Pons (tissue), 1 donor: ENCODE measurements at regions not wholly inside any gene's neighbourhood (a gene's known extent, or its start where the extent isn't known, plus 50 kb on each side); places are given as distances from the start of the nearest gene placed in this dataset.
"Not testable (repeated sequence)": the region's sequence is repeated elsewhere in the genome, so short reads cannot be mapped to it uniquely, and the experiment has no call there.

Experiments
- DNase-seq: peaks from one replicate; pipeline ENCODE4 v3.0.0-alpha.2; 2016; ENCODE audit warnings: low spot score

DNA sequence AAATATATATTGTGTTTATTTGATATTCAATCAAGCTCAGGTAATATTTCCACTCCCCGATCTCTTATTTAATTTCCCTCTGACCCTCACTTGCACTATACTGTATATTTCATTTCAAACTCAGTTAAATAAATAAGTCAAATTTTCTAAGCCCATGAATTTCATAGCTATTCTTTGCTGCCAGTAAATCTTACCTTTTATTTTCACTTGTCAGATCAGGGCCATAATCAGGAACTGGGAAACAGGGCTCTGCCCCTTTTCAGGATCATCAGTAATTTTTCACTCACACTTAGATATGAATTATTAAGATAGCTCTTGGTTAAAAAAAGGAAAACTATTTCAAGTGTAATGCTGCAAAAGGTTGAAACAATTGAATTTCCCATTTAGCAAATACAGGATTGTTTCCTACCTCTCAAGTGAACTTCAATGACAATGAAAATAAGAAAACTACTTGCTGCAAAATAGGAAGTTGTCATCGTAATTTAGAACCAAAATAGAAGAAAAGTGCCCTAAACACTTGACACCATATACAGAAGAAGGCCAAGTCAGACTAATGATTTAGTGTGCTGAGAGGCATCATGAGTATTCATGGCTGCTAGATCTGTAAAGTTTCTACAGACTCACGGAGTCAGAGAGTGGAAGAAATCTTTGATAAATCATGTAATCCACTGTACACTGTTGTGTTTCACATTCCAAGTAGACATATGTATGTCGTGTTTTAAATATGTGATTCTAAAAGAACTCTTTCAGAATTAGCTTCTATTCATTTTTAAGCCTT lies 316.8 kb upstream of the CNTN5 start:
- DNase-seq: no peak

DNA sequence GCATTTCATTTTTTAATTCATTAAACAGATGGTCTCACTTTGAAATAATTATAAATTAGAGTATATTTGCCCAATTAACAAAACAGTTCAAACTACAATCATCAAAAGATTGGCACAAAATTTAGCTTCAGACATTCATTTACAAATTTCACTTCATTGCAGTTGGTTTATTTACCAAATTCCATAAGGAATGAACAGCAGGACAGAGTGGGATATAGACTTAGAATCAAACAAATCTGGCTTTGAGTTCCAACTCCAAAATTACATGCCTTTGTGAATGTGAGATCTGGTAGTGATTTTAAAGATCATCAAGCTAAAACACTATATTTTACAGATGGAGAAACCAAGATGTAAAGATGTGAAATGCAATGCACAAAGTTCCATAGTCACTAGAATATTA lies 310.7 kb upstream of the CNTN5 start:
- DNase-seq: no peak

- no peak for DNase-seq
These were observed 309.8 kb upstream of the CNTN5 start for GRCh38 chr11:98710986-98711385.

DNA sequence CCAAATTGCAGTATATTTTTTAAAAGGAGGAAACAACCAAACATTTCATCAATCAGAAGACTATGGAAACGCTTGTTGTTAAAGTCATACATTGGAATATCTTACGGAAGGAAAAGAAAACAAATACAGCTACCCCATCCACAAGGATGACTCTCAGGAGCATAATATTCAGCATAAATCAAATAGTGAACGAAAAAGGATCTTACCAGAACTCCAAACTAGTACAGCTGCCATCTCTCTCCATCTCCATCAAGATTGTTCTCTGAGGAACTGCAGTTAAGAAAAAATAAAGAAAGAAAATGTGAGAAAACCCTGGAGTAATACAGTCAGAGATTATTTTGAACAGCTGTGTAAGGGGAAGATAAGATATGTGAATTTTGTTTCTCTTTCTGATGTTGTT lies 299.8 kb upstream of the CNTN5 start:
- DNase-seq: no peak

DNA sequence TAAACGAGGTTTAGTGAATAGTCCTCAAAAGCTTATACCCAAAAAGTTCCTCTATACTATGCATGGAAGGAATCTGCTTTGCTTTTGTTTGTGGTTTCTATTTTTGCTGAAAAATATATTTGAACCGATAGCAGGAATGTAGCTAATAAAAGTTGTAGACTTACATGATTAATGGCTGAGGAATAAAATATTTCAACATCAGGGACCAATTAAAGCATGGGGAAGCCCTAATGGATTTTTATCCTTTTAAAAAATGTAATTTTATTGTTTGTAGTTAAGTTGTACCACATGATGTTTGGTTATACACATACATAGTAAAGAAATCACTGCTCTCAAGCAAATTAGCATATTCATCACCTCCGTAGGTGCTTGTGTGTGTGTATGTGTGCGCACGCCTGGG lies 295.3 kb upstream of the CNTN5 start:
- DNase-seq: no peak

DNA sequence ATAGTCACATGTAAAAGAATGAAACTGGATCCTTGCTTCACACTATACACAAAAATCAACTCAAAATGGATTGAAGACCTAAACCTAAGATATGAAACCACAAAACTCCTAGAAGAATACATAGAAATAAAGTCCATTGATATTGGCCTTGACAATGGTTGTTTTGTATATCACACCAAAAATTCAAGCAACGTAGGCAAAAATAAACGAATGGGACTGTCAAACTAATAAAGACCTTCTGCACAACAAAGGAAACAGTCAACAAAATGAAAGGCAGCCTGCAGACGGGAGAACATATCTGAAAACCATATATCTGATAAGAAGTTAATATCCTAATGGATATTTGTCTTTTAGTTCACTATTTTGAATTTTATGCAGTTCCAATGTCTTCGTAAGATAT lies 292.3 kb upstream of the CNTN5 start:
- DNase-seq: no peak

- DNase-seq: no peak
These were observed 291.6 kb upstream of the CNTN5 start for GRCh38 chr11:98729118-98729517.

GRCh38 chr11:98732947-98733346 lies 287.8 kb upstream of the CNTN5 start:
- DNase-seq: no peak

GRCh38 chr11:98733378-98733777 lies 287.4 kb upstream of the CNTN5 start:
- DNase-seq: not testable (repeated sequence)

GRCh38 chr11:98734686-98735085 lies 286.1 kb upstream of the CNTN5 start:
- DNase-seq: no peak

- no peak for DNase-seq
These were observed 283.9 kb upstream of the CNTN5 start for GRCh38 chr11:98736833-98737232.

GRCh38 chr11:98740321-98740720 lies 280.4 kb upstream of the CNTN5 start:
- DNase-seq: peak; percentile 14

- not testable (repeated sequence) for DNase-seq
These were observed 257.3 kb upstream of the CNTN5 start for GRCh38 chr11:98763446-98763845.

GRCh38 chr11:98766903-98767302 lies 253.8 kb upstream of the CNTN5 start:
- no peak for DNase-seq

GRCh38 chr11:98770046-98770445 lies 250.7 kb upstream of the CNTN5 start:
- DNase-seq: not testable (repeated sequence)

- DNase-seq: no peak
These were observed 249.0 kb upstream of the CNTN5 start for GRCh38 chr11:98771791-98772190.

DNA sequence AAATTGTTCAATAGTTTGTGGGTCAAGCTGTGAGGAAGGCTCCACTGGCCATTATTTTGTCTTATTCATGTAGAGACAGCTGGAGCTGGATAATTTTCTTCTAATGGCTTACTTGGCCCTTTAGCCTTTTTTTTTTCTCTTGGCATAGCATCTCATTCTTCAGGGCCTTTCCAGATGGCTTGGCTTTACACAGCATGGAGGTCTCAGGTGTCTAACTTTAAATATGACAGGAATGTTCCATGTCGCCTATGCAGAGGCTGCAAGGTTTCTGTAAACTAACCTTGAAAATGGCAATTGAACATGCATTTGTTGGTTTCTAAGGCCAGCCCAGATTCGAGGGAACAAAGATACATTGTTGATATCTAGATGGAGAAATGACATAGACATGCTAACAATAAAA lies 247.9 kb upstream of the CNTN5 start:
- DNase-seq: no peak

DNA sequence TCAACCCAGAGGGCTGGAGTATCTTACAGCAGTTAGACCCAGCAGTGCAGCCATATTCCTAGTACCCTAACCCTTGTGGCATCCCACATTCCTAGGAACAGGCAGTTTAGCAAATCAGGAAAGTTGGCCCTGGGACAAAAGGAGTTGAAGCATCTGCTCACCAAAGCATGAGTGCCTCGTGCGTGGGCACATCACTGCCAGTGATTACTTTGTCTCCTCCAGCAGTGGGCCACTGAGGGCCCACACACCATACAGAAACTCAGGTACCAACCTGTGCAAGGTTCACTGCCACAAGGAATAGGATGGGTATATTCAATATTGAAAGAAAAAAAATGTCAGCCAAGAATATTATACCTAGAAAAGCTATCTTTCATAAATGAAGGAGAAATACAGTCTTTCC lies 227.5 kb upstream of the CNTN5 start:
- DNase-seq: no peak

DNA sequence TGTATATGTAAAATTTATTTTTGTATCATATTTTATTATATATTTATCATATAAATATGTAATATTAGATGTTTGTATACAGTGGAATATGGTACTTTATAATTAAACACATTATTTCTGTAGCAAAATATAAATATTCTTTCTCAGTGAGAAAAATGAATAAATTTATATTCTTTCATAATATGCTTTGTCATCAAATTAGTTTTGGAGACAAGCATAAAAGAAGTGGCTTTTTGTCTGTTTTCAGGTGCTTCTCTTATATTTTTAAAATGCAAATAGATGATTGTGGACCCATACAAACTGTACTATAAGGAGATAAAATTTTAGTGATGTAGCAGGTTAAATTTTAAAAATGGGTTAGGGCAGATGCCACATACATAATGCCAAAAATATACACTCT lies 222.4 kb upstream of the CNTN5 start:
- no peak for DNase-seq

GRCh38 chr11:98800696-98801095 lies 220.1 kb upstream of the CNTN5 start:
- no peak for DNase-seq

- no peak for DNase-seq
These were observed 191.6 kb upstream of the CNTN5 start for GRCh38 chr11:98828986-98829708.

DNA sequence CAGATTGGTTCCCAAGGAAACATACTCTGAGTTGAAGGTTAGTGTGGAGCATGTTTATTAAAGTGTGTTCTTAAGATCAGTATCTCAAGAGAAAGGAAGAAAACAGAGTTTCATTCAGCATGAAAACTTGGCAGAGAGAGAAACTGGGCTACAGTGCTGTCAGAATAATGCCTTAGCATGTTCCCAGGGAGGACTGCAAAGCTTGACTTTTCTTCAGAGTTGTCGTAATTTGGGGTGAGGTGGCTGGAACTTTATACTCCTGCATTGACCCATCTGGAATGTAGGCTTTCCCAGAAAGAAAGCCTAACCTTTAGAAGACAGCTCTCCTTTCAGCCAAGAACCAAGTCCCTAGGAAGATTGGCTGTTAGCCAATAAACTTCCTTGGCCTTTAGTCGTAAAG lies 190.8 kb upstream of the CNTN5 start:
- DNase-seq: no peak

DNA sequence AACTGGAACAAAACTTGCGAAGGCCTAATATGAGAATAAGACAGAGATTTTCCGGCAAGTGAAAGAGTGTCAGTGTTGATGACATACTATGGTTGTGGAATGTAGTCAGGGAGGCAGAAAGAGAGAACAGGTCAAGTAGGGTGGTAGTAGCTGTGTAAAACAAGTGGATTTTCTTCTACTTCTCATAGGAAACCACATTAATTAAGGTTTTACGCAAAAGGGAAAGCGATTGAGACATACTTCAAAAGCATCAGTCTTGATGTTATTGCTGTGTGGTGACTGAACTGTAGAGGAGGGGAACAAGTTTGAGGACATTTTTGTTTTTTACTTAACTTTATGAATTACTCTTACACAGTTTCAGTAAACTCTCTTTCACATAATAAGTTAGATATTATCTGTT lies 186.0 kb upstream of the CNTN5 start:
- no peak for DNase-seq

DNA sequence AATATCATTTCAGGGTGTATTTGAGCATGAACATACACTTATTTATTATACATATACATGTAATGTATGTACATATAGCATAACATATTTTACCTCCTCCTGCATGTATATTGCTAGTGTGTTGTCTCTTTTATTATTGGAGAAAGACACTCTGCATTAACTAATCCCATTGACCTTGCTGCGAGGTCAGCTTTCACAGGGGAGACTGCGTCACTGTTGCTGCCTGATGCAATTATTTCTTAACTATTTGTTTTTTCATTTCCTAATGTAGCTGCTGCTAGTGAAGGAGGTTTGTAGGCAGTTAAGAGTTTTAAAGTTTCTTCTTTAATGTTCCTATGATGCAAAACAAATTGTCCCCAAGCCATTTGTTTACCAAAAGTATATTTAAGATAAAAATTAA lies 185.4 kb upstream of the CNTN5 start:
- no peak for DNase-seq
